Liver (tissue), 8 donors: ENCODE measurements at regions not wholly inside any gene's neighbourhood (a gene's known extent, or its start where the extent isn't known, plus 50 kb on each side); places are given as distances from the start of the nearest gene placed in this dataset.

Experiments
- DNase-seq: peaks from one replicate; pipeline ENCODE4 v3.0.0-alpha.2; 2017; ENCODE audit warnings: low spot score
- H3K27ac ChIP-seq, 2 donors: one replicate each; pipeline ENCODE4 v1.7.0; 2013; ENCODE audit warnings: inconsistent platforms in 2 of 2, low read length in 2 of 2, control low read depth in 1 of 2, low read depth in 1 of 2, mild to moderate bottlenecking in 1 of 2
- H3K27me3 ChIP-seq, 4 donors: one replicate each; pipeline versions ENCODE4 v1.6.1 to v1.7.0; 2013; ENCODE audit warnings: low read length in 3 of 4, inconsistent platforms in 1 of 4, mild to moderate bottlenecking in 1 of 4, moderate library complexity in 1 of 4; ENCODE audit not compliant: control insufficient read depth in 4 of 4, insufficient read depth in 4 of 4
- H3K36me3 ChIP-seq, 4 donors: one replicate each; pipeline versions ENCODE4 v1.6.1 to v1.7.0; 2013; ENCODE audit warnings: low read length in 3 of 4, mild to moderate bottlenecking in 3 of 4, low read depth in 1 of 4, moderate library complexity in 1 of 4; ENCODE audit not compliant: control insufficient read depth in 4 of 4, insufficient read depth in 3 of 4
- H3K4me1 ChIP-seq, 4 donors: one replicate each; pipeline versions ENCODE4 v1.6.1 to v1.7.0; 2013; ENCODE audit warnings: low read length in 3 of 4, mild to moderate bottlenecking in 3 of 4, moderate library complexity in 1 of 4; ENCODE audit not compliant: control insufficient read depth in 4 of 4, insufficient read depth in 4 of 4
- H3K4me3 ChIP-seq, 3 donors: one replicate each; pipeline versions ENCODE4 v1.6.1 to v1.7.0; 2013; ENCODE audit warnings: low read length in 3 of 3, control low read depth in 1 of 3, low read depth in 1 of 3, mild to moderate bottlenecking in 1 of 3
- H3K9ac ChIP-seq, 2 donors: one replicate each; pipeline ENCODE4 v1.7.0; 2013; ENCODE audit warnings: low read length in 2 of 2, mild to moderate bottlenecking in 2 of 2, moderate library complexity in 2 of 2, control low read depth in 1 of 2, low read depth in 1 of 2
- H3K9me3 ChIP-seq, 4 donors: one replicate each; pipeline versions ENCODE4 v1.6.1 to v1.7.0; 2013; ENCODE audit warnings: low read length in 3 of 4; ENCODE audit not compliant: control insufficient read depth in 4 of 4
- ATF3 ChIP-seq: IDR thresholded peaks from 2 replicates; pipeline ENCODE4 v1.6.1; 2016; ENCODE audit warnings: antibody characterized with exemption
- EGR1 ChIP-seq, 2 donors: IDR thresholded peaks; 2 replicates each; pipeline ENCODE4 v1.6.1; 2016 to 2018; ENCODE audit warnings: antibody characterized with exemption in 2 of 2, low read depth in 2 of 2
- FOXA1 ChIP-seq: IDR thresholded peaks from 2 replicates; pipeline ENCODE4 v1.6.1; 2016; ENCODE audit warnings: antibody characterized with exemption
- GABPA ChIP-seq, 2 donors: IDR thresholded peaks in 1 of 2; conservative IDR thresholded peaks in 1 of 2; 2 replicates each; pipeline ENCODE4 v1.6.1; 2016; ENCODE audit warnings: antibody characterized with exemption in 2 of 2, mild to moderate bottlenecking in 1 of 2, moderate library complexity in 1 of 2
- HNF4A ChIP-seq, 2 donors: conservative IDR thresholded peaks; 2 replicates each; pipeline ENCODE4 v1.6.1; 2016; ENCODE audit warnings: antibody characterized with exemption in 2 of 2, mild to moderate bottlenecking in 2 of 2
- HNF4G ChIP-seq: IDR thresholded peaks from 2 replicates; pipeline ENCODE4 v1.6.1; 2016; ENCODE audit warnings: antibody characterized with exemption
- JUND ChIP-seq, 2 donors: IDR thresholded peaks; 2 replicates each; pipeline ENCODE4 v1.6.1; 2016; ENCODE audit warnings: antibody characterized with exemption in 2 of 2
- MAX ChIP-seq: IDR thresholded peaks from 2 replicates; pipeline ENCODE4 v1.6.1; 2016; ENCODE audit warnings: antibody characterized with exemption
- NR2F2 ChIP-seq: IDR thresholded peaks from 2 replicates; pipeline ENCODE4 v1.6.1; 2016; ENCODE audit warnings: antibody characterized with exemption
- REST ChIP-seq: IDR thresholded peaks from 2 replicates; pipeline ENCODE4 v1.6.1; 2016; ENCODE audit warnings: antibody characterized with exemption, mild to moderate bottlenecking
- RXRA ChIP-seq, 2 donors: IDR thresholded peaks; 2 replicates each; pipeline ENCODE4 v1.6.1; 2017 to 2018; ENCODE audit warnings: antibody characterized with exemption in 2 of 2, mild to moderate bottlenecking in 1 of 2
- SP1 ChIP-seq: IDR thresholded peaks from 2 replicates; pipeline ENCODE4 v1.6.1; 2018; ENCODE audit warnings: antibody characterized with exemption, mild to moderate bottlenecking
- TAF1 ChIP-seq: conservative IDR thresholded peaks from 2 replicates; pipeline ENCODE4 v1.6.1; 2016; ENCODE audit warnings: antibody characterized with exemption, mild to moderate bottlenecking
- YY1 ChIP-seq: IDR thresholded peaks from 2 replicates; pipeline ENCODE4 v1.6.1; 2016; ENCODE audit warnings: antibody characterized with exemption, mild to moderate bottlenecking
- WGBS: extraction: QIAGEN DNeasy Blood & Tissue Kit; methylation state at CpG from one replicate; pipeline ENCODE4 v1.1.7; 2013; 5-methylcytosine and 5-hydroxymethylcytosine counted together
- TF ChIP-seq, protein P1 (sequence below): fragments of 150-350 bp; IDR thresholded peaks from 2 replicates; pipeline ENCODE4 v1.5.1; 2017; ENCODE audit warnings: improper control_type of control experiment, low read depth, low read length; ENCODE audit not compliant: missing input control
- donor health status: healthy.
- donor health status: healthy.
- donor health status: healthy.
- donor health status: healthy.
- donor health status: healthy.

DNA sequence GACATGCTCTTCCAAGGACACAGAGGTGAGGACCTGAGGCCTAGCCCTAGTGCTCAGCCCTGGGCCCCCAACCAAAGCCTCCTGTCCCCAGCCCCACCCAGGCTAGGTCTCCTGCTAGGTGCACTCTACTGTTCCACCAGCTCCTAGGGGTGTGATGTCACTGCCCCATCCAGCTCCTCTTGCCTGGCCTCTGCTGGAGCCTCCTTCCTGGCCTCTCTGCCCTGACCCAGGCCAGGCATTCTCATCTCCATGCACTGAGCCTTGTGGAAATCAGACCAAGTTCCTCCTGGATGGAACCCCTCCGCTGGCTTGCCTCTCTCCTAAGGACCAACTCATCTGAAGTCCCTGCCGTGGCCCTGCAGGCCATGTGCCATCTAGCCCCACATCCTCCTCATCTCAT lies 156.8 kb downstream of the INHBB start (continued):
- TF ChIP-seq YY1 = no peak
- TF ChIP-seq NR2F2 = no peak

DNA sequence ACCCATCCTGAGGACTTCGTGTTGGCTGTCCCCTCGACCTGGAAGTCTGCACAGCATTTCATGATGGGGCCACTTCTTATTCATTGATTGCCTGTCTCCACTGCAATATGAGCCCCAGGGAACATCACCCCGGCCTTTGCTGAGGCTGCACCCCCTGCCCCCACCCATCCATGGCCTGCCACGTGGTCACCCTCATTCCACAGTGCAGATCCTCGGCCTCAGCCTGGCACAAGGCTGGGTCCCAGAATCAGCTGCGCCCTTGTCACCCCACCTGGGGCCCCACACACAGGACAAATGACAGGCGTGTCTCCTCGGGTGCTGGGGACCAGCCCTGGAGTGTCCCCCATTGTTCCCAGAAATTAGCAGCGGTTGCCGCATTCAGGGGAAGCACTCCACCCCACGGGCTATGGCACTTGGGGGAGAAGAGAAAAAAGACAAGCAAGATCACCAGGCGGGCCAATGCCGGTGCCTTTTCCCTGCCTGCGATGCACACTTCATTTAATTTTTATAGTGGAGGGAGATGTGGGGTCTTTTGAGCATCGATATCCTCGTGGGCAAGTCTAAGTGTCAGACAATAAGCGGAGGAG lies 157.4 kb downstream of the INHBB start:
- Histone ChIP-seq H3K4me1 (peaks cover 5 to 32% (median 12%) of the 10 kb centered on the region in 4 donors), H3K36me3 (no peaks in the 10 kb centered on the region), H3K9ac (no peak overlapping the region), H3K9me3 (no peaks in the 10 kb centered on the region), H3K4me3 (no peak overlapping the region), H3K27ac (peak overlapping the region; percentile 44 to 75), H3K27me3 (no peaks in the 10 kb centered on the region)
- no peak for TF ChIP-seq NR2F2
- no peak for TF ChIP-seq HNF4A (conservative IDR thresholded peaks at IDR 0.05)
- TF ChIP-seq, protein P1, sequence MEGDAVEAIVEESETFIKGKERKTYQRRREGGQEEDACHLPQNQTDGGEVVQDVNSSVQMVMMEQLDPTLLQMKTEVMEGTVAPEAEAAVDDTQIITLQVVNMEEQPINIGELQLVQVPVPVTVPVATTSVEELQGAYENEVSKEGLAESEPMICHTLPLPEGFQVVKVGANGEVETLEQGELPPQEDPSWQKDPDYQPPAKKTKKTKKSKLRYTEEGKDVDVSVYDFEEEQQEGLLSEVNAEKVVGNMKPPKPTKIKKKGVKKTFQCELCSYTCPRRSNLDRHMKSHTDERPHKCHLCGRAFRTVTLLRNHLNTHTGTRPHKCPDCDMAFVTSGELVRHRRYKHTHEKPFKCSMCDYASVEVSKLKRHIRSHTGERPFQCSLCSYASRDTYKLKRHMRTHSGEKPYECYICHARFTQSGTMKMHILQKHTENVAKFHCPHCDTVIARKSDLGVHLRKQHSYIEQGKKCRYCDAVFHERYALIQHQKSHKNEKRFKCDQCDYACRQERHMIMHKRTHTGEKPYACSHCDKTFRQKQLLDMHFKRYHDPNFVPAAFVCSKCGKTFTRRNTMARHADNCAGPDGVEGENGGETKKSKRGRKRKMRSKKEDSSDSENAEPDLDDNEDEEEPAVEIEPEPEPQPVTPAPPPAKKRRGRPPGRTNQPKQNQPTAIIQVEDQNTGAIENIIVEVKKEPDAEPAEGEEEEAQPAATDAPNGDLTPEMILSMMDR = no peak
- TF ChIP-seq EGR1 (IDR thresholded peaks at IDR 0.05; ENCODE audit: low read depth in 2 of 2) = no peak
- TF ChIP-seq ATF3 = no peak
- no peak for TF ChIP-seq TAF1
- TF ChIP-seq HNF4G = no peak
- no peak for TF ChIP-seq MAX
- no peak for TF ChIP-seq FOXA1
- no peak for TF ChIP-seq GABPA (IDR thresholded peaks at IDR 0.05 in 1 of 2, conservative IDR thresholded peaks at IDR 0.05 in 1 of 2)
- no peak for TF ChIP-seq JUND (IDR thresholded peaks at IDR 0.05)
- TF ChIP-seq RXRA (IDR thresholded peaks at IDR 0.05) = no peak
- no peak for TF ChIP-seq SP1
- no peak for TF ChIP-seq REST
- WGBS = 73% methylated on average over 17 of the region's 17 CpGs
- no peak for DNase-seq
